ENCODE measurements at regions not wholly inside any gene's neighbourhood (a gene's known extent, or its start where the extent isn't known, plus 50 kb on each side); places are given as distances from the start of the nearest gene placed in this dataset.

DNA sequence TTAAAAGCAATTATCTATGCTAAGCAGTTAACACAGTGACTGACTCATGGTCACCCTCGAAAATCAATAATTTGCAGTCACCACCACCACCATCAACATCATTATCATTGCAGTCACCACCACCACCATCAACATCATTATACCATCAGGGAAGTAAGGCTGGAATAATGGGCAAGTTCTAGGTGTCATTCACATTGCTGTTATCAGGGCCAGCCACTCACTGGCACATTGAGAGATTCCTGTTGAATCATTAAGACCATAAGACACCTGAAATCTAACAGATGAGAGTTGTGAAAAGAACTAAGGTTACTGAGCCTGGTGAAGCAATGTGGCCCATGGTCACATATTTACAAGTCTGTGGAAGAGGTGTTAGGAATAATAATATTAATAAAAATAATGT lies 247.7 kb upstream of the BOD1L1 start:
- DNase-seq: no peak
- H3K36me3 Mint-ChIP-seq: no peaks in the 10 kb centered on the region
- H3K27me3 Mint-ChIP-seq: no peaks in the 10 kb centered on the region
- no peak overlapping the region for H3K27ac Mint-ChIP-seq
- POLR2A ChIA-PET: no interaction called here
- H3K9me3 Mint-ChIP-seq: no peaks in the 10 kb centered on the region
- no peak for ATAC-seq (ENCODE audit: low read depth)
- H3K4me3 Mint-ChIP-seq: no peak overlapping the region
- H3K4me1 Mint-ChIP-seq: no peaks in the 10 kb centered on the region

GRCh38 chr4:13876131-13876530 lies 248.6 kb upstream of the BOD1L1 start:
- ATAC-seq (ENCODE audit: low read depth): no peak
- Mint-ChIP-seq H3K36me3 (no peaks in the 10 kb centered on the region), H3K27me3 (no peaks in the 10 kb centered on the region), H3K27ac (no peak overlapping the region), H3K9me3 (no peaks in the 10 kb centered on the region), H3K4me1 (no peaks in the 10 kb centered on the region), H3K4me3 (no peak overlapping the region)
- no peak for DNase-seq
- POLR2A ChIA-PET: no interaction called here

DNA sequence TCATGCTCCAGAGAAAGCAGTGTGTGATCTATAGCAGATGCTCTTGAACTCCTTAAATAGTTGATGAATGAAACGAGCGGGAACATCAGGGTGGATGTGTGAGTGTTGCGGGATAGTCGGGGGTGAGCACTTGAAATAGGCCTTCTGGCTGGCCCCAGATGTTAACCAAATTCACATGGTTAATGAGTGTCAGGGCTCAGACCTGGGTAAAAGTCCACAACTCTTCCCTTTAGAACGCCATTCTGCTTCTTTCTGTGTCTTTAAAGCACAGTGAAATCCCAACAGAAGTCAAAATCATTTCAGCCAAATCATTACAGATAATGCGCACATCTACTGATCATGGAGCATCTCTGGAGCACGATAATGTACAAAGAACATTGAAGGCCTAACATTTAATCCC lies 249.4 kb upstream of the BOD1L1 start:
- no peak for ATAC-seq (ENCODE audit: low read depth)
- no peaks in the 10 kb centered on the region for H3K4me1 Mint-ChIP-seq
- H3K9me3 Mint-ChIP-seq: no peaks in the 10 kb centered on the region

GRCh38 chr4:13877626-13878025 lies 250.1 kb upstream of the BOD1L1 start:
- no peak for ATAC-seq (ENCODE audit: low read depth)
- Mint-ChIP-seq H3K36me3 (no peaks in the 10 kb centered on the region), H3K27ac (no peak overlapping the region), H3K9me3 (no peaks in the 10 kb centered on the region), H3K4me3 (no peak overlapping the region), H3K27me3 (no peaks in the 10 kb centered on the region), H3K4me1 (no peaks in the 10 kb centered on the region)
- no peak for DNase-seq
- POLR2A ChIA-PET: no interaction called here

More for the DNA sequence above, 249.4 kb upstream of the BOD1L1 start:
- POLR2A ChIA-PET: no interaction called here
- Mint-ChIP-seq H3K27ac (no peak overlapping the region), H3K36me3 (no peaks in the 10 kb centered on the region), H3K27me3 (no peaks in the 10 kb centered on the region), H3K4me3 (no peak overlapping the region)
- DNase-seq: no peak

- ATAC-seq (ENCODE audit: low read depth): no peak
- H3K27ac Mint-ChIP-seq: no peak overlapping the region
- POLR2A ChIA-PET: no interaction called here
These were observed 254.4 kb upstream of the BOD1L1 start for GRCh38 chr4:13881892-13882291.

GRCh38 chr4:13887010-13887409 lies 259.5 kb upstream of the BOD1L1 start:
- no peak for ATAC-seq (ENCODE audit: low read depth)
- no peak overlapping the region for H3K27ac Mint-ChIP-seq
- no peaks in the 10 kb centered on the region for H3K36me3 Mint-ChIP-seq

More at GRCh38 chr4:13881892-13882291, 254.4 kb upstream of the BOD1L1 start:
- DNase-seq: no peak
- no peak overlapping the region for H3K4me3 Mint-ChIP-seq
- H3K9me3 Mint-ChIP-seq: no peaks in the 10 kb centered on the region
- no peaks in the 10 kb centered on the region for H3K27me3 Mint-ChIP-seq
- H3K36me3 Mint-ChIP-seq: no peaks in the 10 kb centered on the region
- H3K4me1 Mint-ChIP-seq: no peaks in the 10 kb centered on the region

DNA sequence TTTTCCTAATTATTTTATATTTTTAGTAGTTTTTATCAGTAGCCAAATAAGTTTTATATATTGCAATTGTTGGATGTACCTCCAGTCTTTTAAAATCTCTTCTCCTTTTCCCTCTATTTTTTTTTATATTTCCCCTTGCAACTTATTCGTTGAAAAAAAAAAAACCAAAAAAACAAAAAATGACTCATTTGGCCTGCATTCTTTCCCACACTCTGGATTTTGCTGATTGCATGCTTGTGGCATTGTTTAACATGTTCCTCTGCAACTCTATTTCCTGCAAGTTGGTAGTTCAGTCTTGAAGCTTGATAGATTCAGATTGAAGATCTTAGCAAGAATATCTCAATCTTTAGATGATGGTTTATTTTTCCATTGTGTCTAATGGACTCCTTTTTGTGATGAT lies 260.6 kb upstream of the BOD1L1 start:
- Mint-ChIP-seq H3K4me1 (no peaks in the 10 kb centered on the region), H3K27me3 (no peaks in the 10 kb centered on the region), H3K9me3 (no peaks in the 10 kb centered on the region), H3K4me3 (no peak overlapping the region), H3K27ac (no peak overlapping the region), H3K36me3 (no peaks in the 10 kb centered on the region)
- no peak for ATAC-seq (ENCODE audit: low read depth)
- no peak for DNase-seq
- POLR2A ChIA-PET: no interaction called here

More at GRCh38 chr4:13887010-13887409, 259.5 kb upstream of the BOD1L1 start:
- H3K4me1 Mint-ChIP-seq: no peaks in the 10 kb centered on the region
- H3K4me3 Mint-ChIP-seq: no peak overlapping the region
- no peaks in the 10 kb centered on the region for H3K9me3 Mint-ChIP-seq
- no peaks in the 10 kb centered on the region for H3K27me3 Mint-ChIP-seq
- POLR2A ChIA-PET: no interaction called here
- DNase-seq: no peak

DNA sequence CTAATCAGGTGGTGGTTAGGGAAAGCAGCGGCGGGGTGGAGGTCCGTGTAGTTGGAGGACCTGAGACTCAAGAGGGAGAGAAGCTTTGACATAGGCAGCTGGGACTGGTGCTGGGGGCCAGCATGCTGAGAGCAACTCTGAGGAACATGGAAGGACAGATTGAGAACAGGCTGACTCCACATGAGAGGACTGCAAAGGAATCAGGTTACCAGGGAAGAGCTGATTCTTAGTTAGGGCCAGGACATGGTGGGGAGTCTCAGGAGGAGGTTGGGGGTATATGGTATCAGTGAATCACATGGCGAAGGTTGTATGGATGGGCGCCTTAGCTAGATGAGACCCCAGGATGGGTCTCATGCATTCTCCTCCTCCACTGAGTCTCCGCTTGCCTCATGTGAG lies 264.0 kb upstream of the BOD1L1 start:
- H3K36me3 Mint-ChIP-seq: no peaks in the 10 kb centered on the region
- no peaks in the 10 kb centered on the region for H3K27me3 Mint-ChIP-seq
- no peak for DNase-seq
- H3K4me1 Mint-ChIP-seq: no peaks in the 10 kb centered on the region
- no peak overlapping the region for H3K4me3 Mint-ChIP-seq
- ATAC-seq (ENCODE audit: low read depth): no peak
- POLR2A ChIA-PET: no interaction called here
- no peak overlapping the region for H3K27ac Mint-ChIP-seq
- H3K9me3 Mint-ChIP-seq: peaks cover 1% of the 10 kb centered on the region

DNA sequence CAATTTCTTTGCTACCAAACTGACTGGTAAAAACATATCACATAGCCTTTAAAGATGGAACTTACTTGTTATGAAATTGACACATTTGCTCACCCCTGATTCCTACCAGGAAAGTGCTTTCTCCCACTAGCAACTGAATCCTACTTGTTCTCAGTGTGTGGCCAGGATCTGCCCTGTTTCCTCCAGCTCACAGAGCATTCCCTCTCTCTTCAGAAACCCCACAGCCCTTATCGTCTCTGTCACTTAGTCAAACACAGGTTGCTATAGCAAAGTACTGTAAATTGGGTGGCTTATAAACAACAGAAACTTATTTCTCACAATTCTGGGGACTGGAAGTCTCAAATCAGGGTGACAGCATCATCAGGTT lies 265.2 kb upstream of the BOD1L1 start:
- Mint-ChIP-seq H3K4me3 (no peak overlapping the region), H3K4me1 (no peaks in the 10 kb centered on the region), H3K27me3 (no peaks in the 10 kb centered on the region), H3K9me3 (peaks cover 1% of the 10 kb centered on the region), H3K27ac (no peak overlapping the region), H3K36me3 (no peaks in the 10 kb centered on the region)
- DNase-seq (no peak), ATAC-seq (ENCODE audit: low read depth) (no peak)
- POLR2A ChIA-PET: no interaction called here

GRCh38 chr4:13893211-13893610 lies 265.7 kb upstream of the BOD1L1 start:
- POLR2A ChIA-PET: no interaction called here
- DNase-seq: no peak

GRCh38 chr4:13893987-13894386 lies 266.5 kb upstream of the BOD1L1 start:
- Mint-ChIP-seq H3K27ac (no peak overlapping the region), H3K27me3 (no peaks in the 10 kb centered on the region), H3K4me3 (no peak overlapping the region), H3K4me1 (no peaks in the 10 kb centered on the region), H3K36me3 (no peaks in the 10 kb centered on the region), H3K9me3 (peaks cover 1% of the 10 kb centered on the region)
- ATAC-seq (ENCODE audit: low read depth) (no peak), DNase-seq (no peak)
- POLR2A ChIA-PET: no interaction called here

More at GRCh38 chr4:13893211-13893610, 265.7 kb upstream of the BOD1L1 start:
- no peak overlapping the region for H3K27ac Mint-ChIP-seq
- no peak for ATAC-seq (ENCODE audit: low read depth)
- no peak overlapping the region for H3K4me3 Mint-ChIP-seq
- peaks cover 1% of the 10 kb centered on the region for H3K9me3 Mint-ChIP-seq
- no peaks in the 10 kb centered on the region for H3K36me3 Mint-ChIP-seq
- no peaks in the 10 kb centered on the region for H3K27me3 Mint-ChIP-seq
- no peaks in the 10 kb centered on the region for H3K4me1 Mint-ChIP-seq

DNA sequence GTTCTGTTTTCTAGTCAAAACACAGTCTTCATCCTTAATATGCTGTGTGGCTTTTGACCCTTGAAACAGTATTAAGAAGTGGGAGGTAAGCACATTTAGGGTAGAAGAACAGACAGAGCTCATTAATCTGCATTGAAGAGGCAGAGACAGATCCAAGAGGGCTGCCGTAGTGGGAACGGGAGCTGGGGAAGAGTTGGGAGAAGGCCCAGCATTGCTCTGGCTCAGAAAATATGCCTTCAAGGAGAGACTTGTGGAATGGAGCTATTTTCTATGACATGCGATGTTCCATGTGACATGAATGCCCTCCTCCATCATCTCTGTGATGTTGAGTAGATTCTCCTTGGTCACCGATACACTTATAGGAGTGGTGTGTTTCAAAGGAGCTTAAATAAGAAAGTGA lies 273.3 kb upstream of the BOD1L1 start:
- POLR2A ChIA-PET: no interaction called here
- H3K36me3 Mint-ChIP-seq: no peaks in the 10 kb centered on the region
- peaks cover 3% of the 10 kb centered on the region for H3K27me3 Mint-ChIP-seq
- ATAC-seq (ENCODE audit: low read depth): no peak
- no peaks in the 10 kb centered on the region for H3K4me1 Mint-ChIP-seq
- H3K27ac Mint-ChIP-seq: no peak overlapping the region
- H3K9me3 Mint-ChIP-seq: peaks cover 1% of the 10 kb centered on the region
- no peak for DNase-seq
- H3K4me3 Mint-ChIP-seq: no peak overlapping the region

DNA sequence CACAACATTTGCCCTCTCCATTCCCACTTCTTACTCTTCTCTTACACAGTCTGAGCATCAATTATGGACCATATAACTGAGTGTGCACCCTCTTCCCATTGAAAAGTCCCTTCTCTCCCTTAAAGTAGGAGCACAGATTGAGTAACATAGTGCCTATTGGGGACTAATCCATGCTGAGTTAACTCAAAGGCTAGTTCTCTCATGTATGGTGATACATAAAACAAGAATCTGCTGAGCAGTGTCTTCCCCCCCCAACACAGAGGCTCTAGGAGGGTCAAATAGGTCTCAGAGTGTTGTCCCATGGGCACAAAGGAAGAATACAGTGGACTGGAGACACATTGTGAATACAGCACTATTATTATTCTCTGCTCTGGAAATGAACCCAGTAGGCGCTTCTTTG lies 274.6 kb upstream of the BOD1L1 start:
- no peaks in the 10 kb centered on the region for H3K9me3 Mint-ChIP-seq
- no peak for DNase-seq
- H3K4me3 Mint-ChIP-seq: no peak overlapping the region
- no peaks in the 10 kb centered on the region for H3K4me1 Mint-ChIP-seq
- peaks cover 3% of the 10 kb centered on the region for H3K27me3 Mint-ChIP-seq
- H3K27ac Mint-ChIP-seq: no peak overlapping the region
- POLR2A ChIA-PET: no interaction called here
- no peaks in the 10 kb centered on the region for H3K36me3 Mint-ChIP-seq
- no peak for ATAC-seq (ENCODE audit: low read depth)

GRCh38 chr4:13903061-13903460 lies 275.5 kb upstream of the BOD1L1 start:
- Mint-ChIP-seq H3K9me3 (no peaks in the 10 kb centered on the region), H3K36me3 (no peaks in the 10 kb centered on the region), H3K27me3 (peaks cover 3% of the 10 kb centered on the region), H3K4me1 (no peaks in the 10 kb centered on the region), H3K27ac (no peak overlapping the region), H3K4me3 (no peak overlapping the region)
- DNase-seq: no peak
- POLR2A ChIA-PET: no interaction called here
- no peak for ATAC-seq (ENCODE audit: low read depth)

- no peaks in the 10 kb centered on the region for H3K4me1 Mint-ChIP-seq
- no peak for ATAC-seq (ENCODE audit: low read depth)
- H3K4me3 Mint-ChIP-seq: no peak overlapping the region
- no peak for DNase-seq
- H3K27ac Mint-ChIP-seq: no peak overlapping the region
- H3K9me3 Mint-ChIP-seq: no peaks in the 10 kb centered on the region
- POLR2A ChIA-PET: no interaction called here
- no peaks in the 10 kb centered on the region for H3K36me3 Mint-ChIP-seq
- peaks cover 3% of the 10 kb centered on the region for H3K27me3 Mint-ChIP-seq
These were observed 276.4 kb upstream of the BOD1L1 start for GRCh38 chr4:13903901-13904300.
